GM12878 (cell line): ENCODE measurements at regions not wholly inside any gene's neighbourhood (a gene's known extent, or its start where the extent isn't known, plus 50 kb on each side); places are given as distances from the start of the nearest gene placed in this dataset.

ENCODE experiments used
- ATAC-seq: fragments of 200-7000 bp; cut with Tn5 transposase; 3 replicates; pipeline ENCODE4 v1.9.1; 2020; ENCODE audit warnings: mild to moderate bottlenecking, moderate library complexity
- BruUV-seq: library from RNA; stranded (reverse); fragments of 400-500 nt; replicated peaks from 2 replicates; lab custom pipeline; 2021; lab: Mats Ljungman, UMichigan
- CTCF ChIA-PET: fragments of 300-600 bp; sonication (Branson Sonifier 250); formaldehyde crosslinking; extraction: SDS; loops from one replicate; lab custom pipeline; 2021; ENCODE audit warnings: inconsistent platforms; lab: Yijun Ruan, JAX
- POLR2A ChIA-PET: fragments of 350-600 bp; formaldehyde crosslinking; extraction: SDS; loops from one replicate; lab custom pipeline; 2021; ENCODE audit warnings: inconsistent platforms; lab: Charles Lee
- RAD21 ChIA-PET: fragments of 300-600 bp; sonication (Branson Sonifier 250); formaldehyde crosslinking; loops from one replicate; lab custom pipeline; 2023; ENCODE audit warnings: antibody characterized with exemption; ENCODE audit not compliant: unreplicated experiment; lab: Charles Lee
- SMC1A ChIA-PET: fragments of 300-600 bp; sonication (Branson Sonifier 250); formaldehyde crosslinking; loops from one replicate; lab custom pipeline; 2023; ENCODE audit not compliant: unreplicated experiment, uncharacterized antibody; lab: Charles Lee
- DNase-seq: peaks from one replicate; pipeline ENCODE4 v3.0.0-alpha.2; 2011; ENCODE audit warnings: low read depth, low spot score
- FAIRE-seq: peaks from 3 replicates; lab custom pipeline; 2011; peaks lifted over from hg19 to GRCh38; lab: Jason Lieb, UNC
- H2AFZ ChIP-seq: 2 replicates; pipeline ENCODE4 v1.6.0; 2011; ENCODE audit warnings: low read depth, low read length, control low read depth; ENCODE audit not compliant: control insufficient read depth
- H3K27ac ChIP-seq: 2 replicates; pipeline ENCODE4 v1.5.1; 2011; ENCODE audit warnings: control low read depth; ENCODE audit not compliant: control insufficient read depth, insufficient read depth
- H3K27me3 ChIP-seq, 2 experiments: replicated peaks in 1 of 2; 2 replicates each; pipeline versions ENCODE4 v1.6.0 to v1.6.1; 2011; ENCODE audit warnings: low read length in 1 of 2; ENCODE audit not compliant: control insufficient read depth in 2 of 2, insufficient read depth in 2 of 2
- H3K36me3 ChIP-seq, 2 experiments: 2 replicates each; pipeline ENCODE4 v1.5.1; 2011; ENCODE audit warnings: low read length in 1 of 2; ENCODE audit not compliant: control insufficient read depth in 2 of 2, insufficient read depth in 2 of 2
- H3K4me1 ChIP-seq: 2 replicates; pipeline ENCODE4 v1.6.1; 2011; ENCODE audit warnings: mild to moderate bottlenecking, low read length, moderate library complexity, mixed read lengths; ENCODE audit not compliant: control insufficient read depth, insufficient read depth
- H3K4me2 ChIP-seq: 2 replicates; pipeline ENCODE4 v1.6.0; 2011; ENCODE audit warnings: control low read depth; ENCODE audit not compliant: control insufficient read depth, insufficient read depth
- H3K4me3 ChIP-seq: fragments of 200-600 bp; sonication (generic); 2 replicates; pipeline ENCODE4 v1.5.1; 2016
- H3K79me2 ChIP-seq: 2 replicates; pipeline ENCODE4 v1.6.0; 2011; ENCODE audit warnings: low read length; ENCODE audit not compliant: control insufficient read depth, insufficient read depth
- H3K9ac ChIP-seq: 2 replicates; pipeline ENCODE4 v1.8.0; 2011; ENCODE audit warnings: low read length, control low read depth, mixed read lengths; ENCODE audit not compliant: control insufficient read depth, insufficient read depth
- H3K9me3 ChIP-seq: replicated peaks from 3 replicates; pipeline ENCODE4 v1.5.1; 2011; ENCODE audit warnings: mild to moderate bottlenecking, low read length; ENCODE audit not compliant: control insufficient read depth, insufficient read depth
- H4K20me1 ChIP-seq: 2 replicates; pipeline ENCODE4 v1.6.0; 2011; ENCODE audit not compliant: control insufficient read depth, insufficient read depth
- ATF7 ChIP-seq: fragments of 450-650 bp; IDR thresholded peaks from 2 replicates; pipeline ENCODE4 v1.6.1; 2016; ENCODE audit warnings: low read depth, mild to moderate bottlenecking
- BMI1 ChIP-seq: fragments of 450-650 bp; IDR thresholded peaks from 2 replicates; pipeline ENCODE4 v1.6.1; 2016; ENCODE audit warnings: mild to moderate bottlenecking, moderate library complexity, borderline replicate concordance
- CBFB ChIP-seq: IDR thresholded peaks from 2 replicates; pipeline ENCODE4 v1.6.1; 2016; ENCODE audit warnings: antibody characterized with exemption, low read depth
- CHD1 ChIP-seq: IDR thresholded peaks from 2 replicates; pipeline ENCODE4 v1.6.1; 2012; ENCODE audit warnings: low read depth, low read length, improper control_type of control experiment
- CHD4 ChIP-seq: fragments of 200-600 bp; sonication (generic); IDR thresholded peaks from 2 replicates; pipeline ENCODE4 v1.6.1; 2016; ENCODE audit warnings: mild to moderate bottlenecking
- EGR1 ChIP-seq, 2 experiments: IDR thresholded peaks; 1 replicate in 1 of 2; 2 replicates in 1 of 2; pipeline ENCODE4 v1.6.1; 2011 to 2012; ENCODE audit warnings: low read depth in 2 of 2, low read length in 2 of 2, borderline replicate concordance in 1 of 2, mild to moderate bottlenecking in 1 of 2, moderate library complexity in 1 of 2
- FOXK2 ChIP-seq: fragments of 450-650 bp; IDR thresholded peaks from 2 replicates; pipeline ENCODE4 v1.6.1; 2017; ENCODE audit warnings: mild to moderate bottlenecking, moderate library complexity
- JUNB ChIP-seq: IDR thresholded peaks from 2 replicates; pipeline ENCODE4 v1.6.1; 2016; ENCODE audit warnings: antibody characterized with exemption, mild to moderate bottlenecking
- LARP7 ChIP-seq: fragments of 450-650 bp; IDR thresholded peaks from 2 replicates; pipeline ENCODE4 v1.6.1; 2017; ENCODE audit warnings: mild to moderate bottlenecking
- NBN ChIP-seq: fragments of 450-650 bp; IDR thresholded peaks from 2 replicates; pipeline ENCODE4 v1.6.1; 2016
- PML ChIP-seq: IDR thresholded peaks from 2 replicates; pipeline ENCODE4 v1.6.1; 2012; ENCODE audit warnings: low read length, inconsistent platforms
- POLR2A ChIP-seq: IDR thresholded peaks from 2 replicates; pipeline ENCODE4 v1.6.1; 2011; ENCODE audit warnings: low read depth, mild to moderate bottlenecking, low read length
- RB1 ChIP-seq: fragments of 450-650 bp; formaldehyde crosslinking; IDR thresholded peaks from 2 replicates; pipeline ENCODE4 v1.6.1; 2017; ENCODE audit warnings: mild to moderate bottlenecking, borderline replicate concordance
- RBBP5 ChIP-seq: fragments of 200-600 bp; sonication (generic); conservative IDR thresholded peaks from 2 replicates; pipeline ENCODE4 v1.6.1; 2016
- RELA ChIP-seq: fragments of 450-650 bp; IDR thresholded peaks from 2 replicates; pipeline ENCODE4 v1.8.0; 2014; ENCODE audit warnings: borderline replicate concordance; ENCODE audit not compliant: partially characterized antibody
- TCF3 ChIP-seq: IDR thresholded peaks from 2 replicates; pipeline ENCODE4 v1.6.1; 2012; ENCODE audit warnings: low read depth, mild to moderate bottlenecking, low read length, borderline replicate concordance; ENCODE audit not compliant: insufficient read depth
- ZBED1 ChIP-seq: IDR thresholded peaks from 2 replicates; pipeline ENCODE4 v1.6.1; 2016; ENCODE audit warnings: borderline replicate concordance
- ZNF207 ChIP-seq: fragments of 450-650 bp; IDR thresholded peaks from 2 replicates; pipeline ENCODE4 v1.6.1; 2014; ENCODE audit warnings: antibody characterized with exemption, mild to moderate bottlenecking, borderline replicate concordance
- WGBS: methylation state at CpG from one replicate; pipeline ENCODE4 v1.1.6; 2016; ENCODE audit warnings: low lambda C conversion rate; ENCODE audit not compliant: insufficient replicate concordance, insufficient coverage; ENCODE audit errors: missing lambda C conversion rate; 5-methylcytosine and 5-hydroxymethylcytosine counted together
- in situ Hi-C: fragments of 300-500 bp; cut with MboI; formaldehyde crosslinking; loops from 9 replicates; pipeline ENCODE4 v1.14.3; 2018; ENCODE audit warnings: mixed read lengths
- intact Hi-C: fragments of 100-400 bp; cut with micrococcal nuclease; formaldehyde crosslinking; loops from one replicate; pipeline ENCODE4 v1.14.2; 2022; ENCODE audit not compliant: unreplicated experiment
- TF ChIP-seq, protein P1 (sequence below): IDR thresholded peaks from 2 replicates; pipeline ENCODE4 v1.6.1; 2011; ENCODE audit warnings: borderline replicate concordance, low read depth, mild to moderate bottlenecking, moderate library complexity, low read length; ENCODE audit not compliant: insufficient read depth, poor library complexity, severe bottlenecking
- TF ChIP-seq, protein P2 (sequence below): fragments of 450-650 bp; IDR thresholded peaks from 2 replicates; pipeline ENCODE4 v1.6.1; 2017; ENCODE audit warnings: low read depth, mild to moderate bottlenecking, moderate library complexity

DNA sequence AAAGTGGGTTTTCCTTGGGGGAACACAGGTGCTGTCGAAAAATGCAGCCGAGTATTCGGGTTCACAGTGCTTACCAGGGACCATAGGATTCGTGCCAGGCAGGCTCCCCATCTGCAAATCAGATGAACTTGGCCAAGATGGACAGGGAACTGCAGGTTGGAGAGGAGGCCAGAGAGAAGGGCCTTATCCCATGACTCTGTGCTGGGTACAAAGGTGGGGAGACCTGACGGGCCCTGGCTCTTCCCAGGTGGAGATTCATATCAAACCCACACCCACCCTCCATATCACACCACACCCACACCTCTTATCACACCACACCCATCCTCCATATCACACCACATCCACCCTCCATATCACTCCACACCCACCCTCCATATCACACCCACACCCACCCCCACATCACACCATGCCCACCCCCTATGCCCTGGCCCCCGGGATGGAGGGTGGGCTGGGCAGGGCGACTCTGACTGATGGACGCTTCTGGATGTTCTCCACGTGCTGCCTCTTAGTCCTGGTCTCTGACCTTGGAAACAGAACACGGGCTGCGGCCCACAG, 319.7 kb downstream of the ADGRD1 start:
- SMC1A ChIA-PET, result no interaction called here
- Histone ChIP-seq H3K4me1 (no peaks in the 10 kb centered on the region), H3K9ac (no peak overlapping the region), H2AFZ (no peak overlapping the region), H3K9me3 (no peaks in the 10 kb centered on the region), H3K4me2 (no peak overlapping the region), H4K20me1 (no peaks in the 10 kb centered on the region), H3K79me2 (no peaks in the 10 kb centered on the region), H3K36me3 (no peaks in the 10 kb centered on the region), H3K27me3 (peaks cover 0 to 1% of the 10 kb centered on the region in 2 experiments; a peak in 1 of 4 replicates), H3K4me3 (no peak overlapping the region), H3K27ac (no peak overlapping the region)
- in situ Hi-C loops (no loop called here), intact Hi-C loops (no loop called here)
- no peak for TF ChIP-seq JUNB
- TF ChIP-seq TCF3, result no peak
- no peak for TF ChIP-seq ZNF207
- no peak for TF ChIP-seq PML
- CTCF ChIA-PET, result no interaction called here
- ATAC-seq (no peak), DNase-seq (no peak), FAIRE-seq (no peak)
- RAD21 ChIA-PET, result no interaction called here
- BruUV-seq, result no TSS peak
- POLR2A ChIA-PET, result no interaction called here
- 2% methylated on average over 9 of the region's 11 CpGs for WGBS

DNA sequence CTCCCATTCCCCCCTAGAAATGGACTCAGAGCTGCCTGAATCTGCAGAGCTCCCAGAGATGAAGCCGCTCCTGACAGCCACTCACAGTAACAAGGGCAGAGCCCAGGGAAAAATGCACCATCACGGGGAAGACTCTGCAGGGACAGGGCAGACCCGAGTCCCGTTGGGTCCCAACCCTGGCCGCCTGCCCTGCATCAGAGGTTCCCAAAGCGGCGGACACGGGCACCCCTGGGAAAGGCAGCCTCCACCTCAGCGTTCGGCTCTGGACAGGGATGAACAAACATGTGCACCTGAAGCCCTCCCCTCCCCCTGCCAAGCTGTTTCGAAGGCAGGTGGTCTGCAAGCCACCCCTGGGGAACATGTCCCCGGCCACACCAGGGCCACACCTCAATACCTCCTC, 320.4 kb downstream of the ADGRD1 start:
- DNase-seq, result no peak
- Histone ChIP-seq H3K36me3 (no peaks in the 10 kb centered on the region), H3K4me1 (no peaks in the 10 kb centered on the region), H3K27ac (no peak overlapping the region), H3K4me2 (no peak overlapping the region), H3K79me2 (no peaks in the 10 kb centered on the region), H3K27me3 (peaks cover 0 to 1% of the 10 kb centered on the region in 2 experiments; a peak in 2 of 4 replicates), H4K20me1 (no peaks in the 10 kb centered on the region), H3K9me3 (no peaks in the 10 kb centered on the region), H3K9ac (no peak overlapping the region), H3K4me3 (no peak overlapping the region), H2AFZ (no peak overlapping the region)
- WGBS, result 20% methylated on average over 12 of the region's 12 CpGs
- ChIA-PET RAD21 (no interaction called here), SMC1A (no interaction called here), CTCF (no interaction called here), POLR2A (no interaction called here)
- in situ Hi-C loops (no loop called here), intact Hi-C loops (no loop called here)
- BruUV-seq, result no TSS peak
- no peak for ATAC-seq
- no peak for FAIRE-seq
- TF ChIP-seq, protein P1, sequence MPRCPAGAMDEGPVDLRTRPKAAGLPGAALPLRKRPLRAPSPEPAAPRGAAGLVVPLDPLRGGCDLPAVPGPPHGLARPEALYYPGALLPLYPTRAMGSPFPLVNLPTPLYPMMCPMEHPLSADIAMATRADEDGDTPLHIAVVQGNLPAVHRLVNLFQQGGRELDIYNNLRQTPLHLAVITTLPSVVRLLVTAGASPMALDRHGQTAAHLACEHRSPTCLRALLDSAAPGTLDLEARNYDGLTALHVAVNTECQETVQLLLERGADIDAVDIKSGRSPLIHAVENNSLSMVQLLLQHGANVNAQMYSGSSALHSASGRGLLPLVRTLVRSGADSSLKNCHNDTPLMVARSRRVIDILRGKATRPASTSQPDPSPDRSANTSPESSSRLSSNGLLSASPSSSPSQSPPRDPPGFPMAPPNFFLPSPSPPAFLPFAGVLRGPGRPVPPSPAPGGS, result no peak
- TF ChIP-seq RBBP5 (no peak), ZBED1 (no peak), LARP7 (no peak), CHD4 (no peak), BMI1 (no peak), RELA (no peak), EGR1 (IDR thresholded peaks at IDR 0.05; ENCODE audit: borderline replicate concordance in 1 of 2, low read depth in 2 of 2, low read length in 2 of 2) (no peak), POLR2A (no peak), ATF7 (no peak), CBFB (no peak), RB1 (no peak), FOXK2 (no peak), CHD1 (no peak), NBN (no peak)
- TF ChIP-seq, protein P2, sequence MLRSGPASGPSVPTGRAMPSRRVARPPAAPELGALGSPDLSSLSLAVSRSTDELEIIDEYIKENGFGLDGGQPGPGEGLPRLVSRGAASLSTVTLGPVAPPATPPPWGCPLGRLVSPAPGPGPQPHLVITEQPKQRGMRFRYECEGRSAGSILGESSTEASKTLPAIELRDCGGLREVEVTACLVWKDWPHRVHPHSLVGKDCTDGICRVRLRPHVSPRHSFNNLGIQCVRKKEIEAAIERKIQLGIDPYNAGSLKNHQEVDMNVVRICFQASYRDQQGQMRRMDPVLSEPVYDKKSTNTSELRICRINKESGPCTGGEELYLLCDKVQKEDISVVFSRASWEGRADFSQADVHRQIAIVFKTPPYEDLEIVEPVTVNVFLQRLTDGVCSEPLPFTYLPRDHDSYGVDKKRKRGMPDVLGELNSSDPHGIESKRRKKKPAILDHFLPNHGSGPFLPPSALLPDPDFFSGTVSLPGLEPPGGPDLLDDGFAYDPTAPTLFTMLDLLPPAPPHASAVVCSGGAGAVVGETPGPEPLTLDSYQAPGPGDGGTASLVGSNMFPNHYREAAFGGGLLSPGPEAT, result no peak
